CD14-positive monocyte (primary cell): ENCODE measurements at regions not wholly inside any gene's neighbourhood (a gene's known extent, or its start where the extent isn't known, plus 50 kb on each side); places are given as distances from the start of the nearest gene placed in this dataset.

ENCODE experiments used
- DNase-seq, 3 donors: peaks; one replicate each; pipeline ENCODE4 v3.0.0-alpha.2; 2011 to 2022
- H2AFZ ChIP-seq: 2 replicates; pipeline ENCODE4 v1.6.0; 2012; ENCODE audit warnings: mild to moderate bottlenecking, low read depth, low read length, inconsistent platforms; ENCODE audit not compliant: insufficient read depth, poor library complexity, severe bottlenecking
- H3K27ac ChIP-seq, 2 donors: 1 replicate in 1 of 2; 2 replicates in 1 of 2; pipeline ENCODE4 v1.5.1; 2012 to 2013; ENCODE audit warnings: low read length in 2 of 2, control low read depth in 1 of 2, inconsistent platforms in 1 of 2, low read depth in 1 of 2, mild to moderate bottlenecking in 1 of 2
- H3K27me3 ChIP-seq, 2 donors: one replicate each; pipeline versions ENCODE4 v1.6.0 to v1.6.1; 2011 to 2013; ENCODE audit warnings: low read length in 2 of 2; ENCODE audit not compliant: control insufficient read depth in 2 of 2, insufficient read depth in 2 of 2
- H3K36me3 ChIP-seq, 2 donors: replicated peaks in 1 of 2; 1 replicate in 1 of 2; 2 replicates in 1 of 2; pipeline versions ENCODE4 v1.5.1 to v1.6.1; 2012 to 2013; ENCODE audit warnings: low read length in 2 of 2, control low read depth in 1 of 2, inconsistent platforms in 1 of 2, mild to moderate bottlenecking in 1 of 2; ENCODE audit not compliant: insufficient read depth in 2 of 2, control insufficient read depth in 1 of 2
- H3K4me1 ChIP-seq, 2 donors: 1 replicate in 1 of 2; 2 replicates in 1 of 2; pipeline versions ENCODE4 v1.5.1 to v1.6.1; 2012 to 2013; ENCODE audit warnings: low read length in 2 of 2, control low read depth in 1 of 2, inconsistent platforms in 1 of 2, mild to moderate bottlenecking in 1 of 2, moderate library complexity in 1 of 2; ENCODE audit not compliant: insufficient read depth in 2 of 2, control insufficient read depth in 1 of 2
- H3K4me2 ChIP-seq: replicated peaks from 2 replicates; pipeline ENCODE3; 2012; ENCODE audit warnings: low read length, moderate library complexity, mild to moderate bottlenecking; ENCODE audit not compliant: poor library complexity, severe bottlenecking; ENCODE audit errors: extremely low read depth
- H3K4me3 ChIP-seq, 3 experiments: fragments of 200-600 bp in 1 of 3; sonication (generic) in 1 of 3; replicated peaks in 1 of 3; 1 replicate in 2 of 3; 2 replicates in 1 of 3; pipeline ENCODE4 v1.5.1; 2011 to 2013; ENCODE audit warnings: low read length in 3 of 3, mild to moderate bottlenecking in 3 of 3, control low read depth in 2 of 3, low read depth in 2 of 3, inconsistent platforms in 1 of 3, moderate library complexity in 1 of 3
- H3K79me2 ChIP-seq: 2 replicates; pipeline ENCODE4 v1.6.0; 2012; ENCODE audit warnings: mild to moderate bottlenecking, control low read depth, inconsistent platforms, low read length, moderate library complexity; ENCODE audit not compliant: insufficient read depth
- H3K9ac ChIP-seq: 2 replicates; pipeline ENCODE4 v1.6.0; 2017; ENCODE audit warnings: low read length, mild to moderate bottlenecking; ENCODE audit not compliant: insufficient read depth, poor library complexity, severe bottlenecking
- H3K9me3 ChIP-seq, 2 donors: replicated peaks in 1 of 2; 1 replicate in 1 of 2; 2 replicates in 1 of 2; pipeline versions ENCODE4 v1.5.1 to v1.6.1; 2012 to 2013; ENCODE audit warnings: low read length in 2 of 2, control low read depth in 1 of 2; ENCODE audit not compliant: control insufficient read depth in 1 of 2, insufficient read depth in 1 of 2
- H4K20me1 ChIP-seq: 2 replicates; pipeline ENCODE4 v1.6.0; 2012; ENCODE audit warnings: mild to moderate bottlenecking, low read length, control low read depth, moderate library complexity; ENCODE audit not compliant: insufficient read depth
- H3K27ac Mint-ChIP-seq, 7 donors: one replicate each; pipeline ENCODE4 v1.8.0; 2020; ENCODE audit warnings: mild to moderate bottlenecking in 7 of 7, mixed read lengths in 7 of 7, moderate library complexity in 6 of 7, inconsistent platforms in 2 of 7
- H3K27me3 Mint-ChIP-seq, 3 donors: one replicate each; pipeline ENCODE4 v1.8.0; 2021 to 2022; ENCODE audit warnings: low read depth in 3 of 3, mild to moderate bottlenecking in 3 of 3, mixed read lengths in 3 of 3, moderate library complexity in 3 of 3, inconsistent platforms in 1 of 3
- H3K36me3 Mint-ChIP-seq, 2 donors: one replicate each; pipeline ENCODE4 v1.8.0; 2020; ENCODE audit warnings: mixed read lengths in 2 of 2, inconsistent platforms in 1 of 2, mild to moderate bottlenecking in 1 of 2
- H3K4me1 Mint-ChIP-seq: one replicate; pipeline ENCODE4 v1.8.0; 2020; ENCODE audit warnings: mild to moderate bottlenecking, mixed read lengths
- H3K4me3 Mint-ChIP-seq, 2 donors: one replicate each; pipeline ENCODE4 v1.8.0; 2020; ENCODE audit warnings: mild to moderate bottlenecking in 2 of 2, mixed read lengths in 2 of 2, moderate library complexity in 1 of 2
- H3K9me3 Mint-ChIP-seq, 7 donors: one replicate each; pipeline ENCODE4 v1.8.0; 2020 to 2022; ENCODE audit warnings: mixed read lengths in 7 of 7, mild to moderate bottlenecking in 6 of 7, moderate library complexity in 6 of 7, inconsistent platforms in 2 of 7
- intact Hi-C, 2 donors: fragments of 100-400 bp; cut with micrococcal nuclease; formaldehyde crosslinking; loops; one replicate each; pipeline versions ENCODE4 v1.15.0 to v1.15.1; 2023
- TF ChIP-seq, protein P1 (sequence below): fragments of 200-600 bp; IDR thresholded peaks from one replicate; pipeline ENCODE4 v1.8.0; 2022; ENCODE audit warnings: antibody characterized with exemption, mild to moderate bottlenecking

DNA sequence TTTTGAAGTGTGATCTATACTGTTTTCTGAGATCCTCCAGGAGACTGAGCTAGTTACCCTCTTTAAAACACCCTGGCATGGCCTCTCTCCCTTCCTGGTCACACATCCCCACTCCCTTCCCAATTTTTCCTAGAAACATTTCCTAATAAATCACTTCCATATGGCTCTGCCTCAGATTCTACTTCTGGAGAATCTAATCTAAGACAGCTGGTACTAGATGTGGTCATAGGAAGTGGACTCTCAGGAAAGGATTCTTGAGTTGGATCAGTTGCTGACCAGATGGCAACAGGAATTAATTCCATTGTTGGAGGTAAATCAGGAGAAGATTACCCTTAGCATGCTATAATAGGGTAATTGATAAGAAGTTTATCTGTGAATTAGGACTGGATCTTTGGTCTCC is 310.5 kb downstream of the SATB2 start:
- Mint-ChIP-seq H3K4me3 (no peak overlapping the region), H3K27me3 (peaks cover 0 to 2% (median 0%) of the 10 kb centered on the region in 3 donors), H3K27ac (no peak overlapping the region), H3K9me3 (peaks cover 0 to 4% (median 3%) of the 10 kb centered on the region in 7 donors), H3K4me1 (no peaks in the 10 kb centered on the region), H3K36me3 (no peaks in the 10 kb centered on the region)
- no peak overlapping the region for H3K9ac ChIP-seq
- H3K9me3 ChIP-seq: peaks cover 2 to 6% of the 10 kb centered on the region in 2 donors
- no peak overlapping the region for H2AFZ ChIP-seq
- no peaks in the 10 kb centered on the region for H3K27me3 ChIP-seq
- no peak overlapping the region for H3K4me2 ChIP-seq
- H3K36me3 ChIP-seq: no peaks in the 10 kb centered on the region
- H3K4me3 ChIP-seq: no peak overlapping the region
- intact Hi-C loops: no loop called here
- H3K27ac ChIP-seq: no peak overlapping the region
- no peaks in the 10 kb centered on the region for H3K79me2 ChIP-seq
- H3K4me1 ChIP-seq: no peaks in the 10 kb centered on the region
- DNase-seq: no peak
- no peaks in the 10 kb centered on the region for H4K20me1 ChIP-seq
- TF ChIP-seq, protein P1, sequence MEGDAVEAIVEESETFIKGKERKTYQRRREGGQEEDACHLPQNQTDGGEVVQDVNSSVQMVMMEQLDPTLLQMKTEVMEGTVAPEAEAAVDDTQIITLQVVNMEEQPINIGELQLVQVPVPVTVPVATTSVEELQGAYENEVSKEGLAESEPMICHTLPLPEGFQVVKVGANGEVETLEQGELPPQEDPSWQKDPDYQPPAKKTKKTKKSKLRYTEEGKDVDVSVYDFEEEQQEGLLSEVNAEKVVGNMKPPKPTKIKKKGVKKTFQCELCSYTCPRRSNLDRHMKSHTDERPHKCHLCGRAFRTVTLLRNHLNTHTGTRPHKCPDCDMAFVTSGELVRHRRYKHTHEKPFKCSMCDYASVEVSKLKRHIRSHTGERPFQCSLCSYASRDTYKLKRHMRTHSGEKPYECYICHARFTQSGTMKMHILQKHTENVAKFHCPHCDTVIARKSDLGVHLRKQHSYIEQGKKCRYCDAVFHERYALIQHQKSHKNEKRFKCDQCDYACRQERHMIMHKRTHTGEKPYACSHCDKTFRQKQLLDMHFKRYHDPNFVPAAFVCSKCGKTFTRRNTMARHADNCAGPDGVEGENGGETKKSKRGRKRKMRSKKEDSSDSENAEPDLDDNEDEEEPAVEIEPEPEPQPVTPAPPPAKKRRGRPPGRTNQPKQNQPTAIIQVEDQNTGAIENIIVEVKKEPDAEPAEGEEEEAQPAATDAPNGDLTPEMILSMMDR: no peak

DNA sequence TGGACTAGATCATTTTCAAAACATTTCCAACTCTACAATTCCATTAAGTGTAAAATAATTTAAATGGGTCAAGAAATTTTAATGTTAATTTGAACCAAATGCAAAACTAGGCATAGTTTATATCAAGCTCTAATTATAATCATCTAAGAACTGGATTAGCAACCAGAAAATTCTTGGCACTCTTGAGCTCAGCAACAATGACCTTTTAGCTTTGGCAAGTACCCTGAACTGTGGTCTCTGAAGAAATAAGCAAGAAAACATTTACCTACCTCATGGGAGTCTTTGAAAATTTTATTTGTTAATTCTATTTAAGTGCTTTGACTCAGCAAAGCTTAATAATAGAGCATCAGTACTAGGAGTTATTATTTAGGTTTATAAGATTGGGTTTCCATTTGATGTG is 313.2 kb downstream of the SATB2 start:
- Mint-ChIP-seq H3K9me3 (peaks cover 0 to 9% (median 2%) of the 10 kb centered on the region in 7 donors), H3K27ac (no peak overlapping the region), H3K36me3 (no peaks in the 10 kb centered on the region), H3K27me3 (no peaks in the 10 kb centered on the region), H3K4me3 (no peak overlapping the region), H3K4me1 (no peaks in the 10 kb centered on the region)
- Histone ChIP-seq H3K79me2 (no peaks in the 10 kb centered on the region), H4K20me1 (no peaks in the 10 kb centered on the region), H3K4me1 (no peaks in the 10 kb centered on the region), H3K27me3 (no peaks in the 10 kb centered on the region), H3K4me3 (no peak overlapping the region), H3K4me2 (no peak overlapping the region), H2AFZ (no peak overlapping the region), H3K27ac (no peak overlapping the region), H3K9ac (no peak overlapping the region), H3K36me3 (no peaks in the 10 kb centered on the region), H3K9me3 (peaks cover 2 to 6% of the 10 kb centered on the region in 2 donors)
- TF ChIP-seq, protein P1: no peak
- intact Hi-C loops: no loop called here
- no peak for DNase-seq
